ENCODE measurements at regions not wholly inside any gene's neighbourhood (a gene's known extent, or its start where the extent isn't known, plus 50 kb on each side); places are given as distances from the start of the nearest gene placed in this dataset.

GRCh38 chr3:13167064-13167743 is 94.0 kb upstream of the IQSEC1 start:
- intact Hi-C loops (cut with DNase I; ENCODE audit: low total_unique reads): no loop called here
- no peaks in the 10 kb centered on the region for H3K36me3 ChIP-seq (ENCODE audit: low read depth, missing control alignments)
- no peak for DNase-seq
- no peak overlapping the region for H3K27ac ChIP-seq
- no peaks in the 10 kb centered on the region for H3K4me1 ChIP-seq
- 80 to 86% methylated on average over 11 of the region's 11 CpGs for WGBS, 2 donors
- H3K4me3 ChIP-seq: no peak overlapping the region
- no peaks in the 10 kb centered on the region for H3K9me3 ChIP-seq
- TF ChIP-seq POLR2A (IDR thresholded peaks at IDR 0.05): no peak
- TF ChIP-seq, protein P1, sequence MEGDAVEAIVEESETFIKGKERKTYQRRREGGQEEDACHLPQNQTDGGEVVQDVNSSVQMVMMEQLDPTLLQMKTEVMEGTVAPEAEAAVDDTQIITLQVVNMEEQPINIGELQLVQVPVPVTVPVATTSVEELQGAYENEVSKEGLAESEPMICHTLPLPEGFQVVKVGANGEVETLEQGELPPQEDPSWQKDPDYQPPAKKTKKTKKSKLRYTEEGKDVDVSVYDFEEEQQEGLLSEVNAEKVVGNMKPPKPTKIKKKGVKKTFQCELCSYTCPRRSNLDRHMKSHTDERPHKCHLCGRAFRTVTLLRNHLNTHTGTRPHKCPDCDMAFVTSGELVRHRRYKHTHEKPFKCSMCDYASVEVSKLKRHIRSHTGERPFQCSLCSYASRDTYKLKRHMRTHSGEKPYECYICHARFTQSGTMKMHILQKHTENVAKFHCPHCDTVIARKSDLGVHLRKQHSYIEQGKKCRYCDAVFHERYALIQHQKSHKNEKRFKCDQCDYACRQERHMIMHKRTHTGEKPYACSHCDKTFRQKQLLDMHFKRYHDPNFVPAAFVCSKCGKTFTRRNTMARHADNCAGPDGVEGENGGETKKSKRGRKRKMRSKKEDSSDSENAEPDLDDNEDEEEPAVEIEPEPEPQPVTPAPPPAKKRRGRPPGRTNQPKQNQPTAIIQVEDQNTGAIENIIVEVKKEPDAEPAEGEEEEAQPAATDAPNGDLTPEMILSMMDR (IDR thresholded peaks at IDR 0.05): no peak
- H3K27me3 ChIP-seq: no peaks in the 10 kb centered on the region

DNA sequence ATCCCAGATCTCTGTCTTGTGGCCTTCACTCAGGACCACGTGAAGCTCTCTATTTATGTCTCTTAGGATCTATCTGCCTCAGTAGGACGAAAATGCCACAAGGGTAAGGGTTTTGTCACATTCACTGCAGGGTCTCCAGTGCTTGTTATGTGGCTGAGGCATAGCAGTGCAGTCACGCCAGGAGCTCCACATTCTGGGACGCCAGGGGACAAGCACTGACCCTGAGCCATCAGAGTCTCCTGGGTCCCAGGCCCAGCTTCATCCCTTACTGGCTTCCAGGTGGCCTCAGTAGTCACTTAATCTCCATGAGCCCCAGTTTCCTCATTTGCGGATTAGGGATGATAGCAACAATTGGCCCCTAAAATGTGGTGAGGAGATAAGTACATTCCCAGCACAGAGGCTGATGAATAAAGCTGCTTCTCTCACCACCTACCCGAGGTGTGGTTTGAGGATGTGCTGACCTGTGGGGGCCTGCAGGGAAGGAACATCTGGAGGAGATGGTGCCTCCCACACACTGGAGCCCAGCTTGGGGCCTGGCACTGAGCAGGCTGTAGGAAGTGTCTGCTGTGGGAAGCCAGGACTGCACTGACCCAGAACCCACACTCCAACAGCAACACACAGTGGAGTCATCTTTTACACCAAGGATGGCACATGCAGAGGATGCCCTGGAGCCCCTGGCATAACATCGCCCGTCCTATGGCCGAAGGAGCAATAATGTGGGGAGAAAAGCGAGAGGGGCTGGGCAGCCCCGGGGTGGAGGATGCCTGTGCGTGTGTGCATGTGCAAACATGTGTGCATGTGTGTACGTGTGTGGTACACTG is 93.2 kb upstream of the IQSEC1 start:
- intact Hi-C loops (cut with DNase I; ENCODE audit: low total_unique reads): no loop called here
- no peak for DNase-seq
- 75 to 91% methylated on average over 10 to 13 of the region's 13 CpGs for WGBS, 2 donors

DNA sequence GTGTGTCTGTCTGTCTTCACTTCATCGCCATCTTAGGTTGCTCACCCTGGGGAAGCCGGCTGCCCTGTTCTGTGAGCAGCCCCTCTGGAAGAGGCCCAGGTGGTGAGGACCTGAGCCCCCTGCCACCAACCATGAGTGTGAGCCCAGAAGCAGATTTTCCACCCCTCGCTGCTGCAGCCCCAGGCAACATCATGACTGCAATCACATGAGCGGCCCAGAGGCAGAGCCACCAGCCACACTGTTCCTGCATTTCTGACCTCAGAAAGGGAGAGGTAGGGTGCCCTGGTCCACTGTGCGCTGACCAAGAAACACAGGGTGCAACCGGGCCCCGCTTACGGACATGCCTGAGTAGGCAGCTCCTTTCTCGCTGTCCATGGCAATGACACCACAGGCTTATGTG is 92.3 kb upstream of the IQSEC1 start:
- H3K27ac ChIP-seq: no peak overlapping the region
- intact Hi-C loops (cut with DNase I; ENCODE audit: low total_unique reads): no loop called here
- H3K4me1 ChIP-seq: no peaks in the 10 kb centered on the region
- H3K4me3 ChIP-seq: no peak overlapping the region
- no peaks in the 10 kb centered on the region for H3K36me3 ChIP-seq (ENCODE audit: low read depth, missing control alignments)
- H3K27me3 ChIP-seq: no peaks in the 10 kb centered on the region
- no peaks in the 10 kb centered on the region for H3K9me3 ChIP-seq
- DNase-seq: no peak
- TF ChIP-seq, protein P1 (IDR thresholded peaks at IDR 0.05): no peak
- no peak for TF ChIP-seq POLR2A (IDR thresholded peaks at IDR 0.05)
- 89 to 98% methylated on average over 8 to 9 of the region's 9 CpGs for WGBS, 2 donors

More for the DNA sequence above, 93.2 kb upstream of the IQSEC1 start:
- no peaks in the 10 kb centered on the region for H3K36me3 ChIP-seq (ENCODE audit: low read depth, missing control alignments)
- no peaks in the 10 kb centered on the region for H3K4me1 ChIP-seq
- H3K27ac ChIP-seq: no peak overlapping the region
- TF ChIP-seq POLR2A (IDR thresholded peaks at IDR 0.05): no peak
- TF ChIP-seq, protein P1 (IDR thresholded peaks at IDR 0.05): no peak
- H3K9me3 ChIP-seq: no peaks in the 10 kb centered on the region
- no peak overlapping the region for H3K4me3 ChIP-seq
- no peaks in the 10 kb centered on the region for H3K27me3 ChIP-seq

- DNase-seq: no peak
- no peaks in the 10 kb centered on the region for H3K9me3 ChIP-seq
- no peaks in the 10 kb centered on the region for H3K4me1 ChIP-seq
- intact Hi-C loops (cut with DNase I; ENCODE audit: low total_unique reads): no loop called here
- H3K4me3 ChIP-seq: no peak overlapping the region
- WGBS, 2 donors: 77 to 82% methylated on average over 8 to 9 of the region's 9 CpGs
- no peak overlapping the region for H3K27ac ChIP-seq
- H3K27me3 ChIP-seq: no peaks in the 10 kb centered on the region
- TF ChIP-seq, protein P1 (IDR thresholded peaks at IDR 0.05): no peak
- TF ChIP-seq POLR2A (IDR thresholded peaks at IDR 0.05): no peak
- no peaks in the 10 kb centered on the region for H3K36me3 ChIP-seq (ENCODE audit: low read depth, missing control alignments)
Observed at GRCh38 chr3:13164893-13165492, 91.8 kb upstream of the IQSEC1 start.

Measured in testis (tissue), 2 donors.